ENCODE measurements at regions not wholly inside any gene's neighbourhood (a gene's known extent, or its start where the extent isn't known, plus 50 kb on each side); places are given as distances from the start of the nearest gene placed in this dataset.

DNA sequence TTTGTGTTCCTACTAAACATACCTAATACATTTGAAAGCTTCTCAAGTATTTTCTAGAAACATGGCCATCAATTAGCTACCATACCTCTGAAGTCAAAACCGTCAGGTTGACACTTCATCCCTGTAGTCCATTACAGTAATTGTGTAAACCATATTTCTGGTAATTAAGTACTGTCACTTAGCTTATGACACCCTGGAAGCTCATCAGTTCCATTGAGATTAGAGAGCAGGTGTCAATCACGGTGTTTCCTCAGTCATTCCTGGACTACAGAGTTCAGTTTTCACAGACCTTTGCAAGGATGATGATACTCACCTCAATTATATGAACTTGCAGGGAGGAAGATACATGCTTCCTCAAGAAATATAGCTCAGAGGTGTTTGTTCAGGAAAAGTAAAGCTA is 552.0 kb downstream of the SI start:
- no peak for TF ChIP-seq CTCF (IDR thresholded peaks at IDR 0.05)
- TF ChIP-seq POLR2A (IDR thresholded peaks at IDR 0.05): no peak
- TF ChIP-seq EP300 (IDR thresholded peaks at IDR 0.05): no peak
